Central memory CD8-positive, alpha-beta T cell (primary cell): ENCODE measurements at regions not wholly inside any gene's neighbourhood (a gene's known extent, or its start where the extent isn't known, plus 50 kb on each side); places are given as distances from the start of the nearest gene placed in this dataset.
"Not testable (repeated sequence)": the region's sequence is repeated elsewhere in the genome, so short reads cannot be mapped to it uniquely, and the experiment has no call there.

Experiments used
- ATAC-seq: fragments of 150-1000 bp; cut with Tn5 transposase; replicated peaks from 2 replicates; pipeline ENCODE4 v1.10.0; 2022; ENCODE audit warnings: mild to moderate bottlenecking, moderate FRiP score, moderate number of reproducible peaks; ENCODE audit not compliant: poor library complexity, severe bottlenecking; ENCODE audit errors: extremely low read depth
- DNase-seq, 2 donors: peaks; one replicate each; pipeline ENCODE4 v3.0.0; 2021; ENCODE audit warnings: low spot score in 2 of 2
- H3K27ac Mint-ChIP-seq: one replicate; pipeline ENCODE4 v1.8.0; 2022; ENCODE audit warnings: low read depth, mild to moderate bottlenecking, moderate library complexity, mixed read lengths
- H3K27me3 Mint-ChIP-seq: one replicate; pipeline ENCODE4 v1.8.0; 2022; ENCODE audit warnings: mixed read lengths
- H3K36me3 Mint-ChIP-seq: one replicate; pipeline ENCODE4 v1.8.0; 2022; ENCODE audit warnings: mild to moderate bottlenecking, moderate library complexity, mixed read lengths; ENCODE audit not compliant: insufficient read depth
- H3K4me1 Mint-ChIP-seq: one replicate; pipeline ENCODE4 v1.8.0; 2022; ENCODE audit warnings: mixed read lengths
- H3K4me3 Mint-ChIP-seq: one replicate; pipeline ENCODE4 v1.8.0; 2022; ENCODE audit warnings: mild to moderate bottlenecking, moderate library complexity, mixed read lengths
- H3K9me3 Mint-ChIP-seq: one replicate; pipeline ENCODE4 v1.8.0; 2022; ENCODE audit warnings: mixed read lengths

- Mint-ChIP-seq H3K27me3 (no peaks in the 10 kb centered on the region), H3K4me1 (peaks cover 27% of the 10 kb centered on the region), H3K9me3 (no peaks in the 10 kb centered on the region), H3K27ac (peak overlapping the region; percentile 62), H3K4me3 (no peak overlapping the region), H3K36me3 (peaks cover 2% of the 10 kb centered on the region)
- DNase-seq (peak in 1 of 2 donors; percentile 26), ATAC-seq (peak; percentile 76)
Measured at GRCh38 chr11:45385844-45386243, 99.7 kb upstream of the SYT13 start.

- Mint-ChIP-seq H3K27ac (peak overlapping the region; percentile 62), H3K4me3 (no peak overlapping the region)
- no peak for ATAC-seq
Measured at GRCh38 chr11:45385423-45385822, 99.3 kb upstream of the SYT13 start.

GRCh38 chr11:45384711-45385241, 98.6 kb upstream of the SYT13 start:
- DNase-seq, result no peak
- H3K4me1 Mint-ChIP-seq, result peaks cover 27% of the 10 kb centered on the region
- peaks cover 2% of the 10 kb centered on the region for H3K36me3 Mint-ChIP-seq
- no peak overlapping the region for H3K4me3 Mint-ChIP-seq
- H3K9me3 Mint-ChIP-seq, result no peaks in the 10 kb centered on the region
- peak overlapping the region; percentile 62 for H3K27ac Mint-ChIP-seq
- no peaks in the 10 kb centered on the region for H3K27me3 Mint-ChIP-seq
- ATAC-seq, result no peak

More at GRCh38 chr11:45385423-45385822, 99.3 kb upstream of the SYT13 start:
- Mint-ChIP-seq H3K36me3 (peaks cover 2% of the 10 kb centered on the region), H3K4me1 (peaks cover 27% of the 10 kb centered on the region), H3K27me3 (no peaks in the 10 kb centered on the region), H3K9me3 (no peaks in the 10 kb centered on the region)
- no peak for DNase-seq

GRCh38 chr11:45384016-45384415, 97.9 kb upstream of the SYT13 start:
- Mint-ChIP-seq H3K27ac (no peak overlapping the region), H3K4me1 (peaks cover 27% of the 10 kb centered on the region), H3K9me3 (no peaks in the 10 kb centered on the region), H3K27me3 (no peaks in the 10 kb centered on the region), H3K36me3 (peaks cover 2% of the 10 kb centered on the region), H3K4me3 (no peak overlapping the region)
- ATAC-seq (no peak), DNase-seq (no peak)

DNA sequence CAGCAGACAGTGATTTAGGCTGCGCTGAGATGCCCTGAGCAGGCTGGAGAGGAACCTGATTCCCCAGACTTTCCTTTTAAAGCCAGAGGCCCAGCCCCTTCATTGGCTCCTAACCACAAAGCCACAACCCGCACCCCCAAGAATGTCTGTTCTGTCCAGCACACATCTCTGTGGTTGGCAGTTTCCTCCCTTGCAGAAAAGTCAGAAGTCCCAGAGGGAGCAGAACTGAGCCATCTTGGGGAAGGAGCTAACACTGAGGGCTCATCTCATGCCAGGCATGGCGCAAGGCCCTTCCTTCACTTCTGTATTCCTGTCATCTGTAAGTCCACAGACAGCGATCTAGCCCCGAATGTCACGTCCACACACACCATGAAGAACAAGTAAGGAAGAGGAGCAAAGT, 97.1 kb upstream of the SYT13 start:
- no peak overlapping the region for H3K4me3 Mint-ChIP-seq
- DNase-seq (no peak), ATAC-seq (no peak)
- no peaks in the 10 kb centered on the region for H3K27me3 Mint-ChIP-seq
- H3K4me1 Mint-ChIP-seq, result peaks cover 27% of the 10 kb centered on the region
- H3K36me3 Mint-ChIP-seq, result peaks cover 2% of the 10 kb centered on the region
- no peak overlapping the region for H3K27ac Mint-ChIP-seq
- H3K9me3 Mint-ChIP-seq, result no peaks in the 10 kb centered on the region

GRCh38 chr11:45382133-45382878, 96.2 kb upstream of the SYT13 start:
- no peak overlapping the region for H3K4me3 Mint-ChIP-seq
- no peaks in the 10 kb centered on the region for H3K36me3 Mint-ChIP-seq
- H3K4me1 Mint-ChIP-seq, result peaks cover 27% of the 10 kb centered on the region
- ATAC-seq (no peak), DNase-seq (no peak)
- H3K9me3 Mint-ChIP-seq, result no peaks in the 10 kb centered on the region
- H3K27me3 Mint-ChIP-seq, result no peaks in the 10 kb centered on the region
- no peak overlapping the region for H3K27ac Mint-ChIP-seq

GRCh38 chr11:45379162-45379863, 93.2 kb upstream of the SYT13 start:
- Mint-ChIP-seq H3K27ac (no peak overlapping the region), H3K9me3 (no peaks in the 10 kb centered on the region), H3K36me3 (peaks cover 2% of the 10 kb centered on the region), H3K4me3 (no peak overlapping the region), H3K4me1 (peaks cover 26% of the 10 kb centered on the region), H3K27me3 (no peaks in the 10 kb centered on the region)
- no peak for DNase-seq
- no peak for ATAC-seq

DNA sequence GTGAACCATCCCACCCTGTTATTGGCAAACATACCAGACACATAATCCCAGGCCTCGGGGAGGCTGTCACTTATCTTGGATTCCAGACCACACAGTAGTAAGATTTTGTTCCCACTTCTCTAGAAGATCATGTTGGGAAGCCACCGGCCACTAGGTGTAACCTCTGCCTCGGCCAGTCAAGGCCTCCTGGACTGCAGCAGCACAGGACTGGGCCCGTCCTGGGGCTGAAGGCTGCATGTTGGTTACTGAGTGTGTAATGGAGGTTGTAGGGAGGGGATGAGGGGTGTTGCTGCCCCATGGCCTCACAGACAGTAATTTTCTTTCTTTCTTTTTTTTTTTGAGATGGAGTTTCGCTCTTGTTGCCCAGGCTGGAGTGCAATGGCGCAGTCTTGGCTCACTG, 92.4 kb upstream of the SYT13 start:
- H3K9me3 Mint-ChIP-seq, result no peaks in the 10 kb centered on the region
- no peak for DNase-seq
- peaks cover 2% of the 10 kb centered on the region for H3K36me3 Mint-ChIP-seq
- peaks cover 28% of the 10 kb centered on the region for H3K4me1 Mint-ChIP-seq
- no peaks in the 10 kb centered on the region for H3K27me3 Mint-ChIP-seq
- H3K27ac Mint-ChIP-seq, result no peak overlapping the region
- no peak for ATAC-seq
- no peak overlapping the region for H3K4me3 Mint-ChIP-seq

DNA sequence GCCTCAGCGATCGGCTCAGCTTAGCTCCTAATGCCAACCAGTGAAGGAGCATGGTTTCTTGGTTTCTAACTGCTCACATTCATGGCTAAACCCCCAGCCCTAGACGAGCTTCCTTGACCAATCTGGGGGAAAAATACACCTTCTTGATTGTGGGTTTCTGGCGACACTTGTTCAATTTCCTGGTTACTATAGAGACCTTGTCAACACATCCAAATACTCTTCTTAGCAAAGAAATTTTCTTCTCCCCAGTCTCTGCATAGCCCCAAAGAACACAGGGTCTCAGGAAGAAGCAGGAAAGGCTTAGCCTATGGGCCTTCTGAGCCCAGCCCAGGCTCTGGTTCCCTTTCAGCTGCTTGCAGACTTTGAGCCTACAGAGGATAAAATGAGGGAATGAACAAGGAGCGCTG, 88.5 kb upstream of the SYT13 start:
- Mint-ChIP-seq H3K4me1 (peaks cover 15% of the 10 kb centered on the region), H3K9me3 (no peaks in the 10 kb centered on the region), H3K36me3 (peaks cover 2% of the 10 kb centered on the region), H3K27me3 (peaks cover 10% of the 10 kb centered on the region), H3K27ac (peak overlapping the region; percentile 80), H3K4me3 (no peak overlapping the region)
- ATAC-seq (peak; percentile 69), DNase-seq (no peak)

GRCh38 chr11:45374130-45374529, 88.0 kb upstream of the SYT13 start:
- Mint-ChIP-seq H3K9me3 (no peaks in the 10 kb centered on the region), H3K4me1 (peaks cover 15% of the 10 kb centered on the region), H3K27ac (peak overlapping the region; percentile 80), H3K36me3 (peaks cover 2% of the 10 kb centered on the region), H3K4me3 (no peak overlapping the region), H3K27me3 (peaks cover 14% of the 10 kb centered on the region)
- DNase-seq (no peak), ATAC-seq (no peak)

DNA sequence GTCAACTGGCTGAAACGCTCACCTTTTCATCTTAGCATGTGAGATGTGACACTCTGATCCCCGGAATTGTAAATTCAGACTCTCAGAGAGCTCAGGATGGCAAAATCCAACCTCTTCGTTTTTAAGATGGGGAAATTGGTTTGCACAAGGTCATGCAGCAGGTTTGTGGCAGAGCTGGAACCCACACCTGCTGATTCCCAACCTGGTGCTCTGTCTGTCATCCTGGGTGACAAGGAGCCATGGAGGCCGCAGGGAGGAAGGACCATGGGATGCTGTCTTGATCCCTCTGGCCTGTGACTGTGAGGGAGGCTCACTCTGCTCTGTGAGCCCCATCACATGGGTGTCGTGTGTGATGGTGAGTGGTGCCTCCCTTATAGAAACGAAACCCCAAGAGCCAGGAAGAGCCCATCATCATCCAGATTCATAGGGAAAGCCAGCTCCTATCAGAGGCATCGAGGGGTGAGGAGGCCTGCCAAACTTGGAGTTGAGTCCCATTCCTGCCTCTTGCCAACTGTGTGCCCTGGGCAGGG, 87.4 kb upstream of the SYT13 start:
- ATAC-seq (no peak), DNase-seq (no peak)
- H3K36me3 Mint-ChIP-seq, result peaks cover 2% of the 10 kb centered on the region
- peaks cover 15% of the 10 kb centered on the region for H3K4me1 Mint-ChIP-seq
- H3K27me3 Mint-ChIP-seq, result peaks cover 20% of the 10 kb centered on the region
- H3K9me3 Mint-ChIP-seq, result no peaks in the 10 kb centered on the region
- H3K27ac Mint-ChIP-seq, result no peak overlapping the region
- no peak overlapping the region for H3K4me3 Mint-ChIP-seq

GRCh38 chr11:45372414-45372813, 86.3 kb upstream of the SYT13 start:
- H3K4me3 Mint-ChIP-seq, DNase-seq, ATAC-seq, H3K27ac Mint-ChIP-seq, H3K9me3 Mint-ChIP-seq, H3K36me3 Mint-ChIP-seq: not testable (repeated sequence)
- Mint-ChIP-seq H3K27me3 (peaks cover 31% of the 10 kb centered on the region), H3K4me1 (peaks cover 15% of the 10 kb centered on the region)
